ENCODE measurements at regions not wholly inside any gene's neighbourhood (a gene's known extent, or its start where the extent isn't known, plus 50 kb on each side); places are given as distances from the start of the nearest gene placed in this dataset.
"Not testable (repeated sequence)": the region's sequence is repeated elsewhere in the genome, so short reads cannot be mapped to it uniquely, and the experiment has no call there.

DNA sequence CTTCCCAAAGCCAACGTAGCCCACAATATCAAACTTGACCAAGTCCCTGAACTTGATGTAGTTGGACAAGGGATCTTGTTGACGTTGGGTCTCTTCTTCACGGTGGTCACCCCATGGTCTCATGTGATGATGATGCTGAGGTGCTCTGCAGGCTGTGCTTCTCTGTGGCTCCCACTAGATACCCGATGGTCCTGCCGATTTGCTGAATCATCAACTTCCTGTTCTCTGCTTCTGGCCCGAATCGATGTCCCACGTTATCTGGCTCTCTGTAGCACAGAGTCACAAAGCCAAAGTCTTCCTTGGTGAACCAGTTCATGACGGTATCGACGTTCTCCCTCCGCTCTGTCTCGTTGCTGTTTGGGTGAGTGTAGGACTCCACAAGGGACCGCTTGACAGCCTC, 201.0 kb downstream of the ADRA2C start:
- DNase-seq, result not testable (repeated sequence)

DNA sequence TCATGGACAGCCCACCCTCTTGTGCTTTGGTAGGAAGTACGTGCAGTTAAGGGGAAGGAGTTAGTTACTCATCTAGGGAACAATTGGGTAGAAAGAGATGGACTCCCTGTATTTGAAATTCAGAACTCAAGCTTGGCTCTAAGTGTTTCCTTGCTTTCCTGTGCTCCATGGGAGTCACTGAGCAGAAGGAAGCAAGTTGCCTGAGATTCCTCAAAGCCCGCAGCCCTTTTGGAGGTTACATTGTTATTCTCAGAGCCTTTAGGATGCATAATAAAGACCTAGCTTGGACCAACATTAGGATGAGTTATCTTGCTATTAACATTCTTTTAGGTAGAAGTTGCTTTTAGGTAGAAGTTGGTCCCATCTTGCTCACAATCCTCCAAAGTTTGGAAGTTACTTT, 206.4 kb downstream of the ADRA2C start:
- not testable (repeated sequence) for DNase-seq

DNA sequence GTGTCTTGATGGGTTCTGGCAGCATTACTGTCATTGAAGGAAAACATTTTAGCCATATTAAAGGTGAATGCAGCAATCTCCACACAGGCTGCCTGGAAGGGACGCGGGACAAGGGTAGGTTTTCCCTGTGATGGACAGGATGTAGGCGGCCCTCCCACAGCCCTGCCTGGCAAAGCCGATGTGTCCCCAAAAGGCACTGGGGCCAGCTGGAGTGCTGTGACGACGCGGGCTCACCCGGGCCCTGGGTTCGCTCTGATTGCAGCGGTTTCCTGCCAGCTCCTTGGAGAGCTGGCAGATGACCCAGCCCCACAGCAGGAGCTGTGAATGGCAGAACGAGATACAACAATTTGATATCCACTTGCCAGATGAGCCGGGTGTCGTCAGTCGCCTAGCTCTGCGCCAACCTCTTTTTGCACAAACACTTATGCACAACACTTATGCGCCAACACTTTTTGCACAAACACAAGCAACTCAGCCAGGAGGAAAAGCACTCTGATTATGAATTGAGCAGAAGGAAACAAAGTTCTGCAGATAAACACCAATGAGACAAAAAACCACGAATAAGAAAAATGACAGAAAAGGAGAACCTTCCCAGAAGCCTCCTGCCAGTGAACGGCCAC, 207.5 kb downstream of the ADRA2C start:
- DNase-seq, result not testable (repeated sequence)

DNA sequence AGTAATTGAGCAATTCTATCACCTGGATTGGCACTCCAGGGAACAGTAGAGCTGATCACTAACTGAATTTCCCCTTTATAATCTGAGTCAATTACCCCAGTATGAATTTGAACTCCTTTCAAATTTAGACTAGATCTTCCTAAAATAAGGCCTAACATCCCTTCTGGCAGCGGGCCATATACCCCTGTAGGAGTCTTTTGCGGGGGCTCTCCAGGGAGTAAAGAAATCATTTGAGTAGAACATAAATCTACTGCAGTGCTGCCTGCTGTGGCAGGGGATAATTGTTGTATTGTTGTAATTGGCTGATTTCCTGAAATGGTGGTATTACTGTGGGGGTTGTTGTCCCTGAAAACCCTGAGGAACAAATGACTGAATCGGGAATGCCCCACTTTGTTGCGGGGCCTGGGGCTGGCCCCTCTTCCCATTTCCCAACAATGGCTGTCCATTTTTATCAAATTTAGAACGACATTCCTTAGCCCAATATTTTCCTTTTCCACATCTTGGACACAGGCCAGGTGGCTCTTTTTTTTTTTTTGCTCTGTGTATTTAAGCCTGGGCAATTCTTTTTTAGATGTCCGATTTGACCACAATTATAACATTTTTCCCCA, 217.4 kb downstream of the ADRA2C start:
- DNase-seq, result not testable (repeated sequence)

DNA sequence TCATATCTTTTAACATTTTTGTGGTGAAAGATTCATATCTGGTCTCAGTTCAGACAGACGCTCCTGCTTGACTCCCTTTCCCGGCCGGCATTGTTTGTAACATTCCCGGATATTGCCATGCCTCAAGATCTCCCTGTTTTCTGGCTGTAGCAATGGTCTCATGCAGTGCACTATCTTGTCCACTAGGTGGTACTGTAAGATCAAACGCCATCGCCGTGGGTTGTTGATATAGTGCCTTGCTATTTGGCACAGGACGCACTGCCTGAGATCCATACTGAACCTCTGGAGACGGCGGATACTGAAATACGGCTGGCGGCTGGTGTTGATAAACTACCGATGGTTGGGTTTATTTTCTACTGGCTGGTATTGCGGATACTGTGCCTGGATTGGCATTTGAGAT, 218.6 kb downstream of the ADRA2C start:
- not testable (repeated sequence) for DNase-seq

DNA sequence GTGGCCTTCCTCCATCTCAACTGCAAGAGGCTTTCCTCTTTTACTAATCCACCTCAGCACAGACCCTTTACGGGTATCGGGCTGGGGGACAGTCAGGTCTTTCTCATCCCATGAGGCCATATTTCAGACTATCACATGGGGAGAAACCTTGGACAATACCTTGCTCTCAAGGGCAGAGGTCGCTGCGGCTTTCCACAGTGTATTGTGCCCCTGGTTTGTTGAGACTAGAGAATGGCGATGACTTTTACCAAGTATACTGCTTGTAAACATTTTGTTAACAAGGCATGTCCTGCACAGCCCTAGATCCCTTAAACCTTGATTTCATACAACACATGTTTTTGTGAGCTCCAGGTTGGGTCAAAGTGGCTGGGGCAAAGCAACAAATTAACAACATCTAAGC, 220.2 kb downstream of the ADRA2C start:
- DNase-seq, result not testable (repeated sequence)

DNA sequence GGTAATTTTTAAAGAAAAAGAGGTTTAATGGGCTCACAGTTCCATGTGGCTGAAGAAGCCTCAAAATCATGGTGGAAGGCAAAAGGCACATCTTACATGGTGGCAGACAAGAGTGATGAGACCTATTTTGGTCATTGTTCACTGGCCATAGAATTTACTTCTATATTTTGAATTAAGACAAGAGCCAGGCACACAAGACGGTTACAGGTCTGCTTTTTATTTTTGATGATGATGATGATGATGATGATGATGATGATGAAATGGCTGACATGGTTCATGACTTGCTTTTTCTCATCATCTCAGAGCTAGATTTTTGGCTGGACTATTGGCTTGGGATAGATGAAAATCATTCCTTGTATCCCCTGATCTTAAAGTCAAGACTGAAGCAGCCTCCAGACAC, 229.3 kb downstream of the OTOP1 start:
- not testable (repeated sequence) for DNase-seq

DNA sequence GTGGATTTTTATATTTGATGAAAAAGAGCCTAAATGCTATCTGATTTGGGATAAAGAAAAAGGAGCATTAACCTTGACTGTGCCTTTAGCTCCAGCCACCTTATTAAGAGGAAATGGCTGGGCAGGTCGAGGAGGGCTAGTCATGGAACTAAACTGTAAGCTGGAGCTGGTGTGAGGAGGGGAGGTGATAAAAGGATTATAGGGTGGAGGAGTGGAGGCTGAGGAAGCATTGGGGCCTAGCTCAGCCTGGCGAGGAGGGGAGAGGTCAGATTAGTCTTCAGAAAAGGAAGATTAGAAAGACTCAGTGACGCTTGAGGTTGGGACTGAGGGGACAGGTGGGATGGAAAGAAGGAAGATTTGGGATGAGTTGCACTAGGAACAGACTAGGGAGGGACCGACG, 222.7 kb downstream of the OTOP1 start:
- not testable (repeated sequence) for DNase-seq

DNA sequence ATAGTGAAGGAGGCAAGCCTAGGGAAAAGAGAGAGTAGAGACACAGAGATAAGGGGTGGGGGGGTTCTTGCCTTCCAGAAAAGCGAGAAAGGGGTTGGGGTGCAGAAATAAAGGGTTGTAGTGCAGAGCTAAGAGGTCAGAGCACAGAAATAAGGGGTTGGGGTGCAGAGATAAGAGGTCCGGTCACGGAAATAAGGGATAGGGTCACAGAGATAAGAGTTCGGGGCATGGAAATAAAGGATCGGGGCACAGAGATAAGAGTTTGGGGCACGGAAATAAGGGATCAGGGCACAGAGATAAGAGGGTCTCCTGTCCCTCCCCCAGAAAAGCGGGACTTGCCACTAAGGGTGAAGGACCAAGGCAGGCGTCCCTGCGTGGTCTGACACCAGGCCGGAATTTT, 222.0 kb downstream of the OTOP1 start:
- not testable (repeated sequence) for DNase-seq

DNA sequence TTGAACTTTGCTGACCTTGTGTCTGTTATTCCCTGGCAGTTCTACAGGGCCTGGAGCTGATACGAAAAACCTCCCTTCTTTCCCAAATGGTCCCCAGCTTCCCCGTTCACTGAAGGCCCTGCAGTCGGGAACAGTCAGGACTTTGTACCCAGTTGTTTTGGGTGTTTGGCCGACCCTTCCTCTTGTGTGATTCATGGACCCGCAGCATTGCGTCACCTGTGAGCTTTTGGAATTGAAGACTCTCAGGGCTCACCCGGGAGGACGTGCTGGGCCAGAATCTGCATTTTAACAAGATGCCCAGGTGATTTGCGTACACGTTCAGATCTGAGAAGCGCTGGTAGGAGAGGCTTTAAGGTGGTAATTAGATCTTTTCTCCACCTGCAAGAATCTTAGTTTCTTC, 220.4 kb downstream of the OTOP1 start:
- not testable (repeated sequence) for DNase-seq

DNA sequence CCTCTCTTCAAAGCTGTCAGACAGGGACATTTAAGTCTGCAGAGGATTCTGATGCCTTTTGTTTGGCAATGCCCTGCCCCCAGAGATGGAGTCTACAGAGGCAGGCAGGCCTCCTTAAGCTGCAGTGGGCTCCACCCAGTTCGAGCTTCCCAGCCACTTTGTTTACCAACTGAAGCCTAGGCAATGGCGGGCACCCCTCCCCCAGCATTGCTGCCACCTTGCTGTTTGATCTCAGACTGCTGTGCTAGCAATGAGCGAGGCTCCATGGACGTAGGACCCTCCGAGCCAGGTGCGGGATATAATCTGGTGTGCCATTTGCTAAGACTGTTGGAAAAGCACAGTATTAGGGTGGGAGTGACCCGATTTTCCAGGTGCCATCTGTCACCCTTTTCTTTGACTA, 207.7 kb downstream of the OTOP1 start:
- DNase-seq, result not testable (repeated sequence)

DNA sequence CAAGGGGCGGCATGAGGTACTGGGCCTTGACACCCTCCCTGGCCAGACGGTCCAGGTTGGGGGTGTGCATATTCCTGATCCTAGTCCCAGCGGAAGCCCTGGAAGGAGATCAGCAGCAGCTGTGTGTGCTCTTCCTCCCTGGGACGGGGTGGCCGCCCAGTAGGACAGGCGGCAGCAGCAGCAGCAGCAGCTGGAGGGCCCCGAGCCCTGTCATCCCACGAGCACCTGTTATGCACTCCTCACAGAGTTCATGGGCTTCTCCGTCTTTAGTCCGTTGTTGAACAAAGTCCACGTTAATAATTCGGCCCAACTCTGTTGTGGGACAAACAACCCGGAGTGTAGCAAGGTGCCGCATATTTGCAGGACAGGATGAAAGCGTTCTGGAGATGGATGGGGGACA, 205.6 kb downstream of the OTOP1 start:
- DNase-seq, result not testable (repeated sequence)

DNA sequence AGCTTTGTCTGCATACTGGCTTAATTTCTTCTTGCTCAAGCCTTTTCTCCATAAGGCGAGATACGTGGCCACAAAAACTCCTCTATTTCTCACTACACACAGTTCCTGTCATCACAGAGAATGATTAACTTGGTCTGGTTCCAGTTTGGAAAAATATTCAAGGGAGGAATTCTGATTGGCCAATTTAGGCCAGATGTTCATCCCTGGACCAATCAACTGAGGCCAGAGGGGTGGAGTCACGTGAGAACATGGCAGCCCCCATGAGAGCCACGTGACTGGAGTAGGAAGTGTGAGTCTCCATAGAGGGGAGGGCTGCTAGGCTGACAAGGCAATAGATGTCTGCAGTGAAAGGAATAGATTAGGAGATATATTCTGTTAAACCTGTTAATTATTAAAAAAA, 200.0 kb downstream of the OTOP1 start:
- not testable (repeated sequence) for DNase-seq

DNA sequence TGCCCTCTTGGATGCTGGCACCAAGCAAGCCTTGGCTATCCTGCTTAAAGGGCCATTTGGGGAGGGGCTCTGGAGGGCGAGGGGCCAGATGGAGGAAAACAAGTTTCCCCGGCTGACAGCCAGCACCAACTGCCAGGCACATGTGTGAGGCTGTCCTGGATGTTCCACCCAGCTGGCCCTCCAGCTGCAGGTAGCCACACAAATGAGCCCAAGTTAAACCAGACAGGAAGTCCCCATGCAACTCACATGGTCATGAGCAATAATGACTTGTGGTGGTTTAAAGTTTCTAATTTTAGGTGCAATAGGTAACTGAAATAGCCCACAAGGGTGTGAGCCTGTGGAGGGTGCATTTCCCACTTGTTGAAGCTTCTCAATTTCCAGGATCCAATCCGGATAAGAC, 198.0 kb downstream of the OTOP1 start:
- DNase-seq, result not testable (repeated sequence)

DNA sequence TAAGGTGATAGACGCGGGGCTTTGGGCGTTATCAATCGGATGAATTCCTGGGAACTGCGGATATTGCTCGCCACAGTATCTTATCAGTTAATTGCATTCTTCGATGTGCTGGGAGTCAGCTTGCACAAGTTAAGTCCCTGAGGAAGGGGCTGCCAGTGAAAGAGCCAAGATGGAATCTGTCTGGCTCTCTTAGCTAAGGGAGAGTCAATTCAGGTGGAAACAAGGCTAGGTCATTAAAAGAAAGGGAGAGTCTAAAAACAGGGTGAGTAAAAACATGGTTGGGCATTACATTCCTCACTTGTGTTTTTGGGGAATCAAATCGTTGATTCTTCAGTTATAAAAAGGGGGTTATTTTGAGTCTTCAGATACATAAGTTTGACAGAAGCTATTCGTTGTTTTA, 196.2 kb downstream of the OTOP1 start:
- not testable (repeated sequence) for DNase-seq

DNA sequence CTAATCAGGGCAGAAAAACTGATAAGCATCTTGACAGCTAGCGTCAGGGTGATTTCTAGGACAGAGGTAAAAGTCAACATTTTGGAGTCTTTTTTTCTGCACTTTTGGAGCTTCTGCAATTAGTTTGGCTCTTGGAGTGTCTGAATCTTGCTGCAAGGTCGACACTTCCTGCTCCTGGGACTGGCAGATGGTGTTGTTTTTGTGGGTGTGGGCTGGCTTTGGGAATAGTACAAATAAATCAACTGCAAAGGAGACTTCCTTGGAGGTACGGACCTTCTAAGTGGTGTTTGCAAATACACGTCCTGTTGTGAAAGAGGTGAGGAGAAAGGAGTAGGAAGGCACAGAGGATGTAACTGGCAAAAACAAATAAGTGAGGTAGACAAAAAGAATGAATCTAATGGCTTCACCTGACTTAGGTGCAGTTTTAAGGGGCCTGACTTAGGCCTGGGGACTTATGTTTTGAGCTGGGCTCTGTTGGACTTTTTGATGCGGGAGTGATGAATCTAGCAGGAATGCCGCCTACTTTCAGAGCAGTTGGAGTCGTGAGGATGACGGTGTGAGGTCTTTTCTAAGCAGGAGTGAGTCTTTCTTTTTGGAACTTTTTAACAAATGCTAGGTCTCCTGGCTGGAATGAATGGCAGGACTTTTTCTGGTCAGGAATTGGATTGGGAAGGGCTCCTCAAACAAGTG, 195.1 kb downstream of the OTOP1 start:
- not testable (repeated sequence) for DNase-seq

DNA sequence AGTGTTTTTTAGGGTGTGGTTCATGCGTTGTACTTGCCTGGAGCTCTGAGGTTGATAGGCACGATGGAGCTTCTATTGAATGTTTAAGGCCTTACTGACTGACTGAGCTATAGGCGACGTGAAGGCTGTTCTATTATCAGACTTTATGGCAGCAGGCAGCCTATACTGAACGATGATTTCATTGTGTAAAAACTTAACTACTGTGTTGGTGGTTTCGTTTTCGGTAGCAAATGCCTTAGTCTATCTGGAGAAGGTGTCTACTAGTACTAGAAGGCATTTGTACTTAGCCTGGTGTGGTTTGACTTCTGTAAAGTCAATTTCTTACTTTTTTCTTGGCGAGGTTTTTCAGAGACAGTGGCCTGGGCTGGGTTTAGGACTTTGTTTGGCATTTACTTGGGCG, 194.4 kb downstream of the OTOP1 start:
- not testable (repeated sequence) for DNase-seq

DNA sequence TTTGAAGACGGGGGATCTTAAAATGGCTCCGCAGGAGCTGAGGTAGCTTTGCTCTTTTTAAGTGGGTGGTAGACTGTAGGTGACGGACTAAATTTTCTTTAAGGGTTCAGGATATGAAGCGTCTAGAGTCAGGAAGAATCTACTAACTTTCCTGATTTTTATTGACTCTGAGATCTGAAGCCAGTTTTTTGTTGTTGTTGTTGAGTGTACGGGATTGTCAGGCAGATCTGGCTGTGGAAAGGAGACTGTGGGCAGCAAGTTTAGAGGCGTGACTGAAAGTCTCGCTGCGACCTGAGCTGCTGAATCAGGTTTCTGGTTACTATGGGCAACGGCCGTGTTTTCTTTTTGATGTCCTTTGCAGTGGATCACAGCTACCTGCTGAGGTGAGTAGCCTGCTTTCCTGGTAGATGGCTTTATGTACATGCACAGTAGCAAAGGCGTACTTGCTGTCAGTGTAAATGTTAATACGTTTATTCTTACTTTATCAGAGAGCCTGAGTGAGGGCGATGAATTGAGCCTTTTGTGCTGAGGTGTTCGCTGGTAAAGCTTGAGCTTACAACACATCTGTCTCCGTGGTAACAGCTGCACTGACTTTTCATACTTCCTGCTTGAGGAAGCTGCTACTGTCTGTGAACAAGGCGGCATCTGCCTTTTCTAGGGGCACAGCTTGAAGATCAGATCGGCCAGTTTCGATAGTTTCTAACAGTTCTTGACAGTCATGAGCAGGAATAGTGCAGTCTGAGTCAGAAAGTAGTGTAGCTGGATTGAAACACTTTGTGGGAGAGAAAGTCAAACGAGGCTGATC, 193.7 kb downstream of the OTOP1 start:
- DNase-seq, result not testable (repeated sequence)

DNA sequence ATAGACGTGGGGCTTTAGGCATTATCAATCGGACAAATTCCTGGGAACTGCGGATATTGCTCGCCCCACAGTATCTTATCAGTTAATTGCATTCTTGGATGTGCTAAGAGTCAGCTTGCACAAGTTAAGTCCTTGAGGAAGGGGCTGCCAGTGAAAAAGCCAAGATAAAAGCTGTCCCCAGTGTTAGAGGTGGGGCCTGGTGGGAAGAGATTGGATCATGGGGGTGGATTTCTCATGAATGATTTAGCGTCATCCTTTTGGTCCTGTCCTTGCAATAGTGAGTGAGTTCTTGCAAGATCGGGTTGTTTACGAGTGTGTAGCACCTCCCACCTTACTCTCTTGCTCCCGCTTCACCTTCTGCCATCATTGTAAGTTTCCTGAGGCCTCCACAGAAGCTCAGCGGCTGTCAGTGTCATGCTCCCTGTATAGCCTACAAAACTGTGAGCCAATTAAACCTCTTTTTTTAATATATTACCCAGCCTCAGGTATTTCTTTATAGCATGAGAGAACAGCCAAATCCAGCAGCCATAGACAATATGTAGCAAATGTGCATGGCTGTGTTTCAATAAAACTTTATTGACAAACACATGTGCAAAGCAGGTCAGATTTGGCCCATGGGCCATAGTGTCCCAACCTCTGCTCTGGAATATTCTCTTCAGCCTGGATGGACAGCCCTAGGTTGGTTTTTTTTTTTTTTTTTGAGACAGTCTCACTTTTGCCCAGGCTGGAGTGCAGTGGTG, 189.2 kb downstream of the OTOP1 start:
- not testable (repeated sequence) for DNase-seq

DNA sequence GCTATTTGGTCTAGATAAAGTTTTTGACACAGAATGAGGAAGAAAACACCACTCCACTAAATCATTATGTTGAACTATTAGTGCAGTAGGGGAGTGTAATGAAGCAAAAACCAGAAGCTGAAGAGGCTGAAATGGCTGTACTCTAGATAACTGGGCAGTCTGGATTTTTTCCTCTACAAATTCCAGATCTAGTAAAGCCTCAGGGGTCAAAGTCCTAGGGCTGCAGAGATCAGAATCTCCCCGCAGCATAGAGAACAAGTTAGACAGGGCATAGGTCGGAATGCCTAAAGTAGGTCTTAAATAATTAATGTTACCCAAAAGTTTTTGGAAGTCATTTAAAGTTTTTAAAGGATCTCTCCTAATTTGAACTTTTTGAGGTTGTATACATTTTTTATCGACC, 180.9 kb downstream of the OTOP1 start:
- not testable (repeated sequence) for DNase-seq

DNA sequence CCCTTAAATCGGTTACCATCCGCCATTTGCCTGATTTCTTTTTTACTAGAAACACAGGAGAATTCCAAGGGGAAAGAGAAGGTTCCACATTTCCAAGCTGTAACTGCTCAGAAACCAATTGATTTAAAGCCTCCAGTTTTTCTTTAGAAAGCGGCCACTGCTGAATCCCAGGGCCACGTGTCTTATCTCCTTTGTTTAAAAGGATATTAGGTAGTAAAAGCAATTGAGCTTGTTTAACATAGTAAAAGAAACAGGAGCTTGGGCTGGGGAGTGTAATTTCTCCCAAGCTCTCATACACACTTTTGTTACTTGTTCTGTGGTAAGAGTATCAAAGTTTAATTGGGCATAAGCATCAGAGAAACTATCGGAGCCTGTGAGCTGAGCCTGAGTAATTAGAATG, 180.0 kb downstream of the OTOP1 start:
- DNase-seq, result not testable (repeated sequence)

DNA sequence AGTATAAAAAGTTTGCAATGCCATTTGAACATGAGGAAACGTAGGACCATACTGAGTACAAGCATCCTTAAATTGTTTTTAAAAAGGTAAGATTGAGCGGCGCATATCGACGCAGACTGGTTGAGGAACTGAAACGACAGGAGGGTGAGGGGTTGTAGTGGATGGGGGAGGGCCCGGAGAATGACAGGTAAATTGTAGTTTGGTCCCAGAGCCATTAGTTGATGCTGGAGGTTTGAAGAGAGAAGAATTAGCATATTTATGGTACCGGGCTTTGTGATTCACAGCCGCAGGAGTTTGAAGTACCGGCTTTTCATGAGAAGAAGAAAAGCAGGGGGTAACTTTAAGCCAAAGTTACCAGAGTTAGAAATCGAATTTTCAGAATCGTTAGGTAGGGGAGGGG, 179.5 kb downstream of the OTOP1 start:
- DNase-seq, result not testable (repeated sequence)

DNA sequence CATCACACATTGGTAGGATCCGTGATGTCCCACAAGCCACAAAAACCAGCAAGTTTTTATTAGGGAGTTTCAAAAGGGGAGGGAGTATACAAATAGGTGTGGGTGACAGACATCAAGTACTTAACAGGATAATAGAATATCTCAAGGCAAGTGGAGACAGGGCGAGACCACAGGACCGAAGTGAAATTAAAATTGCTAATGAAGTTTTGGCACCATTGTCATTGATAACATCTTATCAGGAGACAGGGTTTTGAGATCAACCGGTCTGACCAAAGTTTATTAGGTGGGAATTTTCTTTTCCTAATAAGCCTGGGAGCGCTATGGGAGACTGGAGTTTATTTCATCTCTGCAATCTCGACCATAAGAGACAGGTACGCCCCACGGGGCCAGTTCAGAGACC, 178.5 kb downstream of the OTOP1 start:
- not testable (repeated sequence) for DNase-seq
